Activated CD8-positive, alpha-beta T cell treated with anti-CD3 and anti-CD28 coated beads for 36 hours (primary cell): ENCODE measurements at regions not wholly inside any gene's neighbourhood (a gene's known extent, or its start where the extent isn't known, plus 50 kb on each side); places are given as distances from the start of the nearest gene placed in this dataset.

Source experiments
- ATAC-seq: fragments of 200-7000 bp; cut with Tn5 transposase; one replicate; pipeline ENCODE4 v1.10.0; 2021; ENCODE audit warnings: mild to moderate bottlenecking, moderate library complexity
- CTCF ChIA-PET: fragments of 350-600 bp; sonication (Branson Sonifier 250); formaldehyde crosslinking; loops from one replicate; lab custom pipeline; 2021; ENCODE audit warnings: antibody characterized with exemption; lab: Charles Lee
- POLR2A ChIA-PET: fragments of 350-600 bp; sonication (Branson Sonifier 250); formaldehyde crosslinking; loops from one replicate; lab custom pipeline; 2021; ENCODE audit warnings: antibody characterized with exemption; lab: Charles Lee
- DNase-seq: peaks from one replicate; pipeline ENCODE4 v3.0.0-alpha.2; 2020
- H3K27ac Mint-ChIP-seq: one replicate; pipeline ENCODE4 v1.8.0; 2021; ENCODE audit warnings: mild to moderate bottlenecking, mixed read lengths
- H3K27me3 Mint-ChIP-seq: one replicate; pipeline ENCODE4 v1.8.0; 2021; ENCODE audit warnings: mixed read lengths
- H3K36me3 Mint-ChIP-seq: one replicate; pipeline ENCODE4 v1.8.0; 2021; ENCODE audit warnings: low read depth, mixed read lengths
- H3K4me1 Mint-ChIP-seq: one replicate; pipeline ENCODE4 v1.8.0; 2021; ENCODE audit warnings: low read depth, mixed read lengths
- H3K4me3 Mint-ChIP-seq: one replicate; pipeline ENCODE4 v1.8.0; 2021; ENCODE audit warnings: mild to moderate bottlenecking, moderate library complexity, mixed read lengths
- H3K9me3 Mint-ChIP-seq: one replicate; pipeline ENCODE4 v1.8.0; 2021; ENCODE audit warnings: mixed read lengths
- CTCF ChIP-seq: fragments of 200-600 bp; IDR thresholded peaks from one replicate; pipeline ENCODE4 v1.8.0; 2022; ENCODE audit warnings: antibody characterized with exemption, mild to moderate bottlenecking
- intact Hi-C: fragments of 100-400 bp; cut with micrococcal nuclease; formaldehyde crosslinking; loops from one replicate; pipeline ENCODE4 v1.10.0; 2022

GRCh38 chr6:164832410-164832809, 477.0 kb downstream of the C6orf118 start:
- intact Hi-C loops, result no loop called here
- POLR2A ChIA-PET, result no interaction called here
- no peak for ATAC-seq
- no peak for DNase-seq
- H3K27me3 Mint-ChIP-seq, result no peaks in the 10 kb centered on the region
- CTCF ChIA-PET, result no interaction called here
- no peaks in the 10 kb centered on the region for H3K4me1 Mint-ChIP-seq
- H3K9me3 Mint-ChIP-seq, result peaks cover 6% of the 10 kb centered on the region
- TF ChIP-seq CTCF, result no peak
- H3K27ac Mint-ChIP-seq, result no peak overlapping the region
- H3K36me3 Mint-ChIP-seq, result no peaks in the 10 kb centered on the region
- H3K4me3 Mint-ChIP-seq, result no peak overlapping the region

GRCh38 chr6:164827537-164827936, 481.9 kb downstream of the C6orf118 start:
- POLR2A ChIA-PET, result no interaction called here
- Mint-ChIP-seq H3K27ac (no peak overlapping the region), H3K4me1 (no peaks in the 10 kb centered on the region), H3K9me3 (peaks cover 7% of the 10 kb centered on the region), H3K36me3 (no peaks in the 10 kb centered on the region), H3K4me3 (no peak overlapping the region), H3K27me3 (no peaks in the 10 kb centered on the region)
- CTCF ChIA-PET, result no interaction called here
- TF ChIP-seq CTCF, result no peak
- intact Hi-C loops, result no loop called here
- no peak for ATAC-seq
- no peak for DNase-seq

GRCh38 chr6:164826831-164827468, 482.5 kb downstream of the C6orf118 start:
- CTCF ChIA-PET, result no interaction called here
- intact Hi-C loops, result no loop called here
- ATAC-seq (no peak), DNase-seq (no peak)
- Mint-ChIP-seq H3K27me3 (no peaks in the 10 kb centered on the region), H3K36me3 (no peaks in the 10 kb centered on the region), H3K4me3 (no peak overlapping the region), H3K27ac (no peak overlapping the region), H3K9me3 (peaks cover 8% of the 10 kb centered on the region), H3K4me1 (no peaks in the 10 kb centered on the region)
- POLR2A ChIA-PET, result no interaction called here
- TF ChIP-seq CTCF, result no peak

GRCh38 chr6:164825386-164825785, 484.0 kb downstream of the C6orf118 start:
- ATAC-seq, result no peak
- Mint-ChIP-seq H3K27ac (no peak overlapping the region), H3K4me3 (no peak overlapping the region), H3K9me3 (peaks cover 8% of the 10 kb centered on the region), H3K4me1 (no peaks in the 10 kb centered on the region), H3K27me3 (no peaks in the 10 kb centered on the region), H3K36me3 (no peaks in the 10 kb centered on the region)
- intact Hi-C loops, result no loop called here
- CTCF ChIA-PET, result no interaction called here
- POLR2A ChIA-PET, result no interaction called here
- no peak for TF ChIP-seq CTCF
- DNase-seq, result no peak

- no peak overlapping the region for H3K4me3 Mint-ChIP-seq
- ATAC-seq (no peak), DNase-seq (no peak)
- CTCF ChIA-PET, result no interaction called here
- intact Hi-C loops, result no loop called here
- no peaks in the 10 kb centered on the region for H3K4me1 Mint-ChIP-seq
- no peaks in the 10 kb centered on the region for H3K36me3 Mint-ChIP-seq
- H3K9me3 Mint-ChIP-seq, result peaks cover 6% of the 10 kb centered on the region
- POLR2A ChIA-PET, result no interaction called here
- H3K27ac Mint-ChIP-seq, result no peak overlapping the region
- no peaks in the 10 kb centered on the region for H3K27me3 Mint-ChIP-seq
- TF ChIP-seq CTCF, result no peak
Observed at GRCh38 chr6:164817662-164818061, 491.7 kb downstream of the C6orf118 start.
